OCI-LY7 (cell line): ENCODE measurements at regions not wholly inside any gene's neighbourhood (a gene's known extent, or its start where the extent isn't known, plus 50 kb on each side); places are given as distances from the start of the nearest gene placed in this dataset.

ENCODE experiments used
- CTCF ChIP-seq: fragments of 200-600 bp; sonication (generic); conservative IDR thresholded peaks from 2 replicates; pipeline ENCODE4 v1.5.1; 2014; ENCODE audit warnings: mild to moderate bottlenecking, antibody characterized with exemption, low read length, moderate library complexity, mixed read lengths
- EZH2phosphoT487 ChIP-seq: fragments of 200-600 bp; sonication (generic); IDR thresholded peaks from 2 replicates; pipeline ENCODE4 v1.6.1; 2018; ENCODE audit warnings: low read depth, borderline replicate concordance, mild to moderate bottlenecking, mixed run types, antibody characterized with exemption, low read length, moderate library complexity, mixed read lengths

- TF ChIP-seq CTCF, result no peak
- no peak for TF ChIP-seq EZH2phosphoT487
Measured at GRCh38 chr4:151538963-151539362, 130.0 kb downstream of the FHIP1A start.
